GM23338 (cell line): ENCODE measurements at regions not wholly inside any gene's neighbourhood (a gene's known extent, or its start where the extent isn't known, plus 50 kb on each side); places are given as distances from the start of the nearest gene placed in this dataset.

ENCODE experiments used
- ATAC-seq: fragments of 200-7000 bp; cut with Tn5 transposase; 3 replicates; pipeline ENCODE4 v1.9.1; 2020
- DNase-seq: peaks from one replicate; pipeline ENCODE4 v3.0.0-alpha.2; 2015; ENCODE audit warnings: low spot score
- H2AFZ ChIP-seq: fragments of 200-600 bp; sonication (generic); 2 replicates; pipeline ENCODE4 v1.8.0; 2016; ENCODE audit warnings: antibody characterized with exemption, mild to moderate bottlenecking, moderate library complexity
- H3F3A ChIP-seq: fragments of 200-600 bp; sonication (generic); replicated peaks from 2 replicates; pipeline ENCODE4 v1.8.0; 2017; ENCODE audit warnings: antibody characterized with exemption, mixed run types, low read depth
- H3K27ac ChIP-seq: fragments of 200-600 bp; sonication (generic); 2 replicates; pipeline ENCODE4 v1.6.1; 2016; ENCODE audit warnings: low read depth
- H3K27me3 ChIP-seq: fragments of 200-600 bp; sonication (generic); 2 replicates; pipeline ENCODE4 v1.8.0; 2016; ENCODE audit warnings: mild to moderate bottlenecking, mixed run types, moderate library complexity; ENCODE audit not compliant: insufficient read depth
- H3K36me3 ChIP-seq: fragments of 200-600 bp; sonication (generic); 2 replicates; pipeline ENCODE4 v1.8.0; 2016; ENCODE audit warnings: mild to moderate bottlenecking; ENCODE audit not compliant: insufficient read depth
- H3K4me1 ChIP-seq: fragments of 200-600 bp; sonication (generic); 2 replicates; pipeline ENCODE4 v1.8.0; 2016; ENCODE audit warnings: mild to moderate bottlenecking, moderate library complexity; ENCODE audit not compliant: insufficient read depth
- H3K4me2 ChIP-seq: fragments of 200-600 bp; sonication (generic); 2 replicates; pipeline ENCODE4 v1.7.1; 2017; ENCODE audit warnings: mixed run types
- H3K4me3 ChIP-seq: fragments of 200-600 bp; sonication (generic); 2 replicates; pipeline ENCODE4 v1.6.1; 2016; ENCODE audit warnings: mixed run types
- H3K79me2 ChIP-seq: fragments of 200-600 bp; sonication (generic); replicated peaks from 2 replicates; pipeline ENCODE4 v1.8.0; 2017; ENCODE audit warnings: mild to moderate bottlenecking; ENCODE audit not compliant: insufficient read depth
- H3K9me2 ChIP-seq: fragments of 200-600 bp; sonication (generic); 2 replicates; pipeline ENCODE4 v1.8.0; 2017; ENCODE audit not compliant: insufficient read depth
- H4K20me1 ChIP-seq: fragments of 200-600 bp; sonication (generic); replicated peaks from 2 replicates; pipeline ENCODE4 v1.8.0; 2017; ENCODE audit warnings: mild to moderate bottlenecking; ENCODE audit not compliant: insufficient read depth
- H3K27ac Mint-ChIP-seq: 2 replicates; pipeline ENCODE4 v1.8.0; 2020; ENCODE audit warnings: inconsistent platforms, mild to moderate bottlenecking, moderate library complexity, mixed read lengths
- H3K27me3 Mint-ChIP-seq: 3 replicates; pipeline ENCODE4 v1.8.0; 2022; ENCODE audit warnings: low read depth, mild to moderate bottlenecking, moderate library complexity, mixed read lengths, inconsistent platforms; ENCODE audit not compliant: insufficient read depth, poor library complexity
- H3K36me3 Mint-ChIP-seq: 3 replicates; pipeline ENCODE4 v1.8.0; 2021; ENCODE audit warnings: low read depth, mild to moderate bottlenecking, inconsistent platforms, moderate library complexity, mixed read lengths
- H3K4me1 Mint-ChIP-seq: 3 replicates; pipeline ENCODE4 v1.8.0; 2020; ENCODE audit warnings: mild to moderate bottlenecking, inconsistent platforms, mixed read lengths
- H3K4me3 Mint-ChIP-seq: 3 replicates; pipeline ENCODE4 v1.8.0; 2021; ENCODE audit warnings: moderate library complexity, mild to moderate bottlenecking, inconsistent platforms, mixed read lengths
- H3K9me3 Mint-ChIP-seq: 3 replicates; pipeline ENCODE4 v1.8.0; 2020; ENCODE audit warnings: moderate library complexity, mild to moderate bottlenecking, inconsistent platforms, mixed read lengths
- CREB1 ChIP-seq: fragments of 250-450 bp; sonication (Bioruptor Pico); IDR thresholded peaks from 2 replicates; pipeline ENCODE4 v1.5.0; 2020; ENCODE audit warnings: low read depth, mild to moderate bottlenecking, moderate library complexity
- CTCF ChIP-seq, 2 experiments: fragments of 200-600 bp in 1 of 2; sonication (generic) in 1 of 2; conservative IDR thresholded peaks; 2 replicates each; pipeline versions ENCODE4 v1.5.1 to v1.6.1; 2016 to 2017; ENCODE audit warnings: antibody characterized with exemption in 2 of 2, low read depth in 2 of 2, mild to moderate bottlenecking in 2 of 2, moderate library complexity in 1 of 2
- ETS1 ChIP-seq: IDR thresholded peaks from 2 replicates; pipeline ENCODE4 v1.6.1; 2016; ENCODE audit warnings: antibody characterized with exemption
- EZH2 ChIP-seq: fragments of 200-600 bp; sonication (generic); IDR thresholded peaks from one replicate; pipeline ENCODE4 v1.8.0; 2017; ENCODE audit warnings: antibody characterized with exemption, mild to moderate bottlenecking, low read depth; ENCODE audit not compliant: unreplicated experiment
- EZH2phosphoT487 ChIP-seq: fragments of 200-600 bp; sonication (generic); IDR thresholded peaks from one replicate; pipeline ENCODE4 v1.8.1; 2018; ENCODE audit warnings: antibody characterized with exemption; ENCODE audit not compliant: unreplicated experiment
- JUNB ChIP-seq: IDR thresholded peaks from one replicate; pipeline ENCODE4 v1.6.1; 2016; ENCODE audit warnings: antibody characterized with exemption; ENCODE audit not compliant: unreplicated experiment
- NANOG ChIP-seq: IDR thresholded peaks from 2 replicates; pipeline ENCODE4 v1.6.1; 2016; ENCODE audit warnings: antibody characterized with exemption, borderline replicate concordance
- POLR2AphosphoS5 ChIP-seq: IDR thresholded peaks from 2 replicates; pipeline ENCODE4 v1.6.1; 2016; ENCODE audit warnings: antibody characterized with exemption, low read depth
- REST ChIP-seq: IDR thresholded peaks from one replicate; pipeline ENCODE4 v1.6.1; 2018; ENCODE audit warnings: antibody characterized with exemption; ENCODE audit not compliant: unreplicated experiment
- STAT1 ChIP-seq: IDR thresholded peaks from one replicate; pipeline ENCODE4 v1.6.1; 2016; ENCODE audit warnings: antibody characterized with exemption; ENCODE audit not compliant: unreplicated experiment
- ZNF114 ChIP-seq: fragments of 250-450 bp; sonication (Bioruptor Pico); IDR thresholded peaks from 2 replicates; pipeline ENCODE4 v1.5.0; 2020; ENCODE audit warnings: mild to moderate bottlenecking, moderate library complexity
- ZNF331 ChIP-seq: fragments of 250-450 bp; sonication (Bioruptor Pico); IDR thresholded peaks from 2 replicates; pipeline ENCODE4 v1.5.0; 2020; ENCODE audit warnings: low read depth, mild to moderate bottlenecking, moderate library complexity
- ZNF462 ChIP-seq: fragments of 250-450 bp; sonication (Bioruptor Pico); IDR thresholded peaks from 2 replicates; pipeline ENCODE4 v1.5.0; 2020; ENCODE audit warnings: mild to moderate bottlenecking, moderate library complexity

GRCh38 chr5:173554989-173555705 lies 61.3 kb downstream of the BOD1 start:
- H3K27me3 ChIP-seq: no peaks in the 10 kb centered on the region
- H2AFZ ChIP-seq: peak overlapping the region; percentile 57
- H4K20me1 ChIP-seq: no peaks in the 10 kb centered on the region
- no peaks in the 10 kb centered on the region for H3K36me3 ChIP-seq
- H3K4me2 ChIP-seq: no peak overlapping the region
- DNase-seq (no peak), ATAC-seq (no peak)
- no peaks in the 10 kb centered on the region for H3F3A ChIP-seq
- peaks cover 15% of the 10 kb centered on the region for H3K27me3 Mint-ChIP-seq
- no peaks in the 10 kb centered on the region; the same call in 2 of the 3 replicates for H3K9me3 Mint-ChIP-seq
- no peaks in the 10 kb centered on the region for H3K79me2 ChIP-seq
- H3K4me1 ChIP-seq: peaks cover 21% of the 10 kb centered on the region
- no peaks in the 10 kb centered on the region; the same call in 2 of the 3 replicates for H3K36me3 Mint-ChIP-seq
- H3K9me2 ChIP-seq: peaks cover 5% of the 10 kb centered on the region; the same call in 1 of the 2 replicates
- H3K27ac ChIP-seq: no peak overlapping the region
- H3K4me3 ChIP-seq: no peak overlapping the region
- no peak overlapping the region for H3K27ac Mint-ChIP-seq
- TF ChIP-seq STAT1 (no peak), CREB1 (CRISPR knock-in tag) (no peak), ETS1 (no peak), EZH2 (no peak), ZNF331 (CRISPR knock-in tag) (no peak), REST (no peak), CTCF (conservative IDR thresholded peaks at IDR 0.05; ENCODE audit: low read depth in 2 of 2) (no peak), JUNB (no peak), NANOG (no peak), ZNF114 (no peak), ZNF462 (CRISPR knock-in tag) (no peak), EZH2phosphoT487 (no peak), POLR2AphosphoS5 (no peak)
- H3K4me1 Mint-ChIP-seq: peaks cover 20% of the 10 kb centered on the region
- H3K4me3 Mint-ChIP-seq: no peak overlapping the region
